22Rv1 (cell line): ENCODE measurements at regions not wholly inside any gene's neighbourhood (a gene's known extent, or its start where the extent isn't known, plus 50 kb on each side); places are given as distances from the start of the nearest gene placed in this dataset.

Experiments used
- ZFX ChIP-seq: fragments of 450-650 bp; IDR thresholded peaks from 2 replicates; pipeline ENCODE4 v1.6.1; 2017; ENCODE audit warnings: antibody characterized with exemption, borderline replicate concordance
- TF ChIP-seq, protein P1 (sequence below): fragments of 450-650 bp; IDR thresholded peaks from 2 replicates; pipeline ENCODE4 v1.5.1; 2017; ENCODE audit warnings: mild to moderate bottlenecking

GRCh38 chr2:18821431-18821830 is 232.1 kb upstream of the NT5C1B start:
- TF ChIP-seq, protein P1, sequence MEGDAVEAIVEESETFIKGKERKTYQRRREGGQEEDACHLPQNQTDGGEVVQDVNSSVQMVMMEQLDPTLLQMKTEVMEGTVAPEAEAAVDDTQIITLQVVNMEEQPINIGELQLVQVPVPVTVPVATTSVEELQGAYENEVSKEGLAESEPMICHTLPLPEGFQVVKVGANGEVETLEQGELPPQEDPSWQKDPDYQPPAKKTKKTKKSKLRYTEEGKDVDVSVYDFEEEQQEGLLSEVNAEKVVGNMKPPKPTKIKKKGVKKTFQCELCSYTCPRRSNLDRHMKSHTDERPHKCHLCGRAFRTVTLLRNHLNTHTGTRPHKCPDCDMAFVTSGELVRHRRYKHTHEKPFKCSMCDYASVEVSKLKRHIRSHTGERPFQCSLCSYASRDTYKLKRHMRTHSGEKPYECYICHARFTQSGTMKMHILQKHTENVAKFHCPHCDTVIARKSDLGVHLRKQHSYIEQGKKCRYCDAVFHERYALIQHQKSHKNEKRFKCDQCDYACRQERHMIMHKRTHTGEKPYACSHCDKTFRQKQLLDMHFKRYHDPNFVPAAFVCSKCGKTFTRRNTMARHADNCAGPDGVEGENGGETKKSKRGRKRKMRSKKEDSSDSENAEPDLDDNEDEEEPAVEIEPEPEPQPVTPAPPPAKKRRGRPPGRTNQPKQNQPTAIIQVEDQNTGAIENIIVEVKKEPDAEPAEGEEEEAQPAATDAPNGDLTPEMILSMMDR = no peak
- no peak for TF ChIP-seq ZFX
